HEK293 (cell line): ENCODE measurements at regions not wholly inside any gene's neighbourhood (a gene's known extent, or its start where the extent isn't known, plus 50 kb on each side); places are given as distances from the start of the nearest gene placed in this dataset.

Experiments used
- GLIS1 ChIP-seq: fragments of 450-650 bp; formaldehyde crosslinking; IDR thresholded peaks from 2 replicates; pipeline ENCODE4 v1.5.1; 2016; ENCODE audit warnings: missing biosample characterization, missing genetic modification characterization
- KLF16 ChIP-seq: fragments of 450-650 bp; formaldehyde crosslinking; IDR thresholded peaks from 2 replicates; pipeline ENCODE4 v1.5.1; 2017; ENCODE audit warnings: missing biosample characterization, missing genetic modification characterization
- OSR2 ChIP-seq: fragments of 450-650 bp; formaldehyde crosslinking; IDR thresholded peaks from 2 replicates; pipeline ENCODE4 v1.5.1; 2016; ENCODE audit warnings: missing biosample characterization, missing genetic modification characterization
- RBAK ChIP-seq: fragments of 450-650 bp; formaldehyde crosslinking; IDR thresholded peaks from 2 replicates; pipeline ENCODE4 v1.5.1; 2016; ENCODE audit warnings: missing biosample characterization, missing genetic modification characterization
- REPIN1 ChIP-seq: fragments of 450-650 bp; formaldehyde crosslinking; IDR thresholded peaks from 2 replicates; pipeline ENCODE4 v1.5.1; 2017; ENCODE audit warnings: missing biosample characterization, missing genetic modification characterization, low read depth
- SETDB1 ChIP-seq: IDR thresholded peaks from one replicate; pipeline ENCODE4 v1.6.1; 2017; ENCODE audit warnings: mild to moderate bottlenecking, low read length, moderate library complexity, mixed read lengths; ENCODE audit not compliant: insufficient read length
- TRIM28 ChIP-seq: IDR thresholded peaks from 2 replicates; pipeline ENCODE4 v1.6.1; 2011; ENCODE audit warnings: low read length, control low read depth, borderline replicate concordance
- YY2 ChIP-seq: fragments of 450-650 bp; formaldehyde crosslinking; IDR thresholded peaks from 2 replicates; pipeline ENCODE4 v1.5.1; 2016; ENCODE audit warnings: missing biosample characterization, missing genetic modification characterization
- ZFP69B ChIP-seq: fragments of 450-650 bp; formaldehyde crosslinking; IDR thresholded peaks from 2 replicates; pipeline ENCODE4 v1.5.1; 2016; ENCODE audit warnings: missing biosample characterization, missing genetic modification characterization
- ZNF10 ChIP-seq: fragments of 450-650 bp; formaldehyde crosslinking; IDR thresholded peaks from 2 replicates; pipeline ENCODE4 v1.5.1; 2017; ENCODE audit warnings: missing biosample characterization, missing genetic modification characterization
- ZNF112 ChIP-seq: fragments of 450-650 bp; formaldehyde crosslinking; IDR thresholded peaks from 2 replicates; pipeline ENCODE4 v1.5.0; 2017; ENCODE audit warnings: missing biosample characterization, missing genetic modification characterization
- ZNF132 ChIP-seq: fragments of 450-650 bp; formaldehyde crosslinking; IDR thresholded peaks from 2 replicates; pipeline ENCODE4 v1.5.1; 2017; ENCODE audit warnings: missing biosample characterization, missing genetic modification characterization, borderline replicate concordance
- ZNF248 ChIP-seq: fragments of 450-650 bp; formaldehyde crosslinking; IDR thresholded peaks from 2 replicates; pipeline ENCODE4 v1.5.1; 2017; ENCODE audit warnings: missing biosample characterization, missing genetic modification characterization
- ZNF324 ChIP-seq: fragments of 450-650 bp; formaldehyde crosslinking; IDR thresholded peaks from 2 replicates; pipeline ENCODE4 v1.5.1; 2016; ENCODE audit warnings: missing biosample characterization, missing genetic modification characterization
- ZNF335 ChIP-seq: fragments of 450-650 bp; formaldehyde crosslinking; conservative IDR thresholded peaks from 2 replicates; pipeline ENCODE4 v1.5.1; 2016; ENCODE audit warnings: missing biosample characterization, missing genetic modification characterization
- ZNF391 ChIP-seq: fragments of 450-650 bp; formaldehyde crosslinking; IDR thresholded peaks from 2 replicates; pipeline ENCODE4 v1.5.1; 2016; ENCODE audit warnings: low read depth, missing biosample characterization, missing genetic modification characterization, borderline replicate concordance
- ZNF433 ChIP-seq: fragments of 450-650 bp; formaldehyde crosslinking; IDR thresholded peaks from 2 replicates; pipeline ENCODE4 v1.5.1; 2016; ENCODE audit warnings: missing biosample characterization, missing genetic modification characterization, low read depth
- ZNF529 ChIP-seq: fragments of 450-650 bp; formaldehyde crosslinking; IDR thresholded peaks from 2 replicates; pipeline ENCODE4 v1.5.1; 2017; ENCODE audit warnings: missing genetic modification characterization, missing biosample characterization; ENCODE audit not compliant: insufficient replicate concordance
- ZNF626 ChIP-seq: fragments of 450-650 bp; sonication (Bioruptor Pico); formaldehyde crosslinking; IDR thresholded peaks from 2 replicates; pipeline ENCODE4 v1.5.1; 2018; ENCODE audit warnings: missing biosample characterization, missing genetic modification characterization, inconsistent platforms
- ZNF707 ChIP-seq: fragments of 450-650 bp; formaldehyde crosslinking; IDR thresholded peaks from 2 replicates; pipeline ENCODE4 v1.5.1; 2016; ENCODE audit warnings: missing biosample characterization, missing genetic modification characterization
- ZXDB ChIP-seq: fragments of 450-650 bp; formaldehyde crosslinking; IDR thresholded peaks from 2 replicates; pipeline ENCODE4 v1.5.1; 2016; ENCODE audit warnings: missing biosample characterization, missing genetic modification characterization
- TF ChIP-seq, protein P1 (sequence below): fragments of 450-650 bp; formaldehyde crosslinking; IDR thresholded peaks from 2 replicates; pipeline ENCODE4 v1.5.1; 2016; ENCODE audit warnings: missing biosample characterization, missing genetic modification characterization
- TF ChIP-seq, protein P2 (sequence below): fragments of 450-650 bp; formaldehyde crosslinking; IDR thresholded peaks from 2 replicates; pipeline ENCODE4 v1.5.1; 2016; ENCODE audit warnings: missing biosample characterization, missing genetic modification characterization
- TF ChIP-seq, protein P3 (sequence below): fragments of 450-650 bp; formaldehyde crosslinking; IDR thresholded peaks from 2 replicates; pipeline ENCODE4 v1.5.1; 2016; ENCODE audit warnings: missing biosample characterization, missing genetic modification characterization, borderline replicate concordance
- TF ChIP-seq, protein P4 (sequence below): sonication (generic); formaldehyde crosslinking; IDR thresholded peaks from 2 replicates; pipeline ENCODE4 v1.8.1; 2022; ENCODE audit warnings: mild to moderate bottlenecking, moderate library complexity, missing genetic modification reagents
- TF ChIP-seq, protein P5 (sequence below): fragments of 450-650 bp; formaldehyde crosslinking; IDR thresholded peaks from 2 replicates; pipeline ENCODE4 v1.5.1; 2016; ENCODE audit warnings: missing biosample characterization, missing genetic modification characterization
- TF ChIP-seq, protein P6 (sequence below): fragments of 450-650 bp; formaldehyde crosslinking; IDR thresholded peaks from 2 replicates; pipeline ENCODE4 v1.5.1; 2016; ENCODE audit warnings: missing biosample characterization, missing genetic modification characterization
- TF ChIP-seq, protein P7 (sequence below): fragments of 450-650 bp; formaldehyde crosslinking; IDR thresholded peaks from 2 replicates; pipeline ENCODE4 v1.5.1; 2016; ENCODE audit warnings: missing biosample characterization, missing genetic modification characterization

DNA sequence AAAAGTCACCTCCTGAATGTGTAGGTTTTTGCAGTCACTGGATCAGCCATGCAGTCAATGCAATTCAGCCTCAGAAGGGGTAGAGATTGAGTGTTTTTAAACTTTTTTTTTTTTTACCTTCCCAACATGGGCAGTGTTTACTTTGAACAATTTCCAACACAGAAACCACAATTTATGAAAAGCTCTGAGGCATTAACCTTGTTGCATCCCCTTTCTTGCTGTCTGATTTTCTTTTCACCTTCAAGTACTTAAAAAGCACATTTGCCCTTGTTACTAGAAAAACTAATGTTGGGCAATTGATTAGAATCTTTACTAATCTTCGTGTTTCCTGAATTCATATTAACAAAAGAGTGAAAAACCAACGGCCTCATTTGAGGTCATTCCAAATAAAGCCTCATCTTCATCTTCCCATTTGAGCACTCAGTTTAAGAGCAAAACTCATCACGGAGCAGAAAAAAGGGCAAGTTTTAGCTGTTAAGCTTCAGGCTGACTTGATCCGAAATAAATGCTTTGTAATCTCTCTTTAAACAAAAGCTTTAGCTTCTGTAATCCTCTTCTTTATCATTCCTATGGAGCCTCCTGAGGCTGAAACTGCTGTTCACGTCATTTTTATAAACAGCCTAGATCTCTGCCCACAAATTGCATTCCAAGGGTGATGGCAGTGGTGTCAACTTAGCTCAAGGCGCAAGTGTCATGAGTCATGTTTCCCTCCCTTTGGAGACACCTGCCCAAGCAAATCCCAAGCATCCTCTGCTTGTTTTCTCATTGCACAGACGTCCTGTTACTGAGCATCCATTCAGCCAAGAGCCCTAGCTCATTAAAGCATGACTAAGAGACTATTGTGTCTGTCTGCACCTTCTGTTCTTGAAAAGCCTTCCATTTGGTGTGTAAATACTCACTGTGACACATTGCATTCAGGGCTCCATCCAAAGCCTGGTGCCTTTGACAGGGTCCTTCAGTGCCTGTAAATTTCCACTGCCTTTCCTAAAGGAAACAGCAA, 107.7 kb downstream of the HNMT start (continued):
- TF ChIP-seq, protein P1, sequence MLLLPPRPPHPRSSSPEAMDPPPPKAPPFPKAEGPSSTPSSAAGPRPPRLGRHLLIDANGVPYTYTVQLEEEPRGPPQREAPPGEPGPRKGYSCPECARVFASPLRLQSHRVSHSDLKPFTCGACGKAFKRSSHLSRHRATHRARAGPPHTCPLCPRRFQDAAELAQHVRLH (tag by site-specific recombination): no peak
- TF ChIP-seq OSR2 (tag by site-specific recombination) (peak; percentile 74; the same call in 1 of the 2 replicates), YY2 (tag by site-specific recombination) (no peak), RBAK (no peak), ZFP69B (no peak), KLF16 (tag by site-specific recombination) (no peak), ZNF433 (tag by site-specific recombination) (no peak), ZNF10 (tag by site-specific recombination) (peak; percentile 56; the same call in 1 of the 2 replicates), TRIM28 (peak; percentile 68), ZNF626 (tag by site-specific recombination) (no peak), ZNF529 (tag by site-specific recombination) (no peak), ZNF248 (tag by site-specific recombination) (no peak), REPIN1 (no peak), ZNF391 (tag by site-specific recombination) (no peak), ZNF335 (tag by site-specific recombination) (peak; percentile 65; the same call in 1 of the 2 replicates), SETDB1 (peak; percentile 55), ZXDB (tag by site-specific recombination) (peak; percentile 89), ZNF112 (no peak), GLIS1 (tag by site-specific recombination) (0 out of 2 replicates have a peak, but pooled peaks have one; percentile 12), ZNF707 (no peak), ZNF324 (tag by site-specific recombination) (no peak; the same call in 1 of the 2 replicates), ZNF132 (tag by site-specific recombination) (no peak)
- TF ChIP-seq, protein P2, sequence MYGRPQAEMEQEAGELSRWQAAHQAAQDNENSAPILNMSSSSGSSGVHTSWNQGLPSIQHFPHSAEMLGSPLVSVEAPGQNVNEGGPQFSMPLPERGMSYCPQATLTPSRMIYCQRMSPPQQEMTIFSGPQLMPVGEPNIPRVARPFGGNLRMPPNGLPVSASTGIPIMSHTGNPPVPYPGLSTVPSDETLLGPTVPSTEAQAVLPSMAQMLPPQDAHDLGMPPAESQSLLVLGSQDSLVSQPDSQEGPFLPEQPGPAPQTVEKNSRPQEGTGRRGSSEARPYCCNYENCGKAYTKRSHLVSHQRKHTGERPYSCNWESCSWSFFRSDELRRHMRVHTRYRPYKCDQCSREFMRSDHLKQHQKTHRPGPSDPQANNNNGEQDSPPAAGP (tag by site-specific recombination): peak; percentile 94
- TF ChIP-seq, protein P3, sequence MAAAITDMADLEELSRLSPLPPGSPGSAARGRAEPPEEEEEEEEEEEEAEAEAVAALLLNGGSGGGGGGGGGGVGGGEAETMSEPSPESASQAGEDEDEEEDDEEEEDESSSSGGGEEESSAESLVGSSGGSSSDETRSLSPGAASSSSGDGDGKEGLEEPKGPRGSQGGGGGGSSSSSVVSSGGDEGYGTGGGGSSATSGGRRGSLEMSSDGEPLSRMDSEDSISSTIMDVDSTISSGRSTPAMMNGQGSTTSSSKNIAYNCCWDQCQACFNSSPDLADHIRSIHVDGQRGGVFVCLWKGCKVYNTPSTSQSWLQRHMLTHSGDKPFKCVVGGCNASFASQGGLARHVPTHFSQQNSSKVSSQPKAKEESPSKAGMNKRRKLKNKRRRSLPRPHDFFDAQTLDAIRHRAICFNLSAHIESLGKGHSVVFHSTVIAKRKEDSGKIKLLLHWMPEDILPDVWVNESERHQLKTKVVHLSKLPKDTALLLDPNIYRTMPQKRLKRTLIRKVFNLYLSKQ (tag by site-specific recombination): no peak
- TF ChIP-seq, protein P4, sequence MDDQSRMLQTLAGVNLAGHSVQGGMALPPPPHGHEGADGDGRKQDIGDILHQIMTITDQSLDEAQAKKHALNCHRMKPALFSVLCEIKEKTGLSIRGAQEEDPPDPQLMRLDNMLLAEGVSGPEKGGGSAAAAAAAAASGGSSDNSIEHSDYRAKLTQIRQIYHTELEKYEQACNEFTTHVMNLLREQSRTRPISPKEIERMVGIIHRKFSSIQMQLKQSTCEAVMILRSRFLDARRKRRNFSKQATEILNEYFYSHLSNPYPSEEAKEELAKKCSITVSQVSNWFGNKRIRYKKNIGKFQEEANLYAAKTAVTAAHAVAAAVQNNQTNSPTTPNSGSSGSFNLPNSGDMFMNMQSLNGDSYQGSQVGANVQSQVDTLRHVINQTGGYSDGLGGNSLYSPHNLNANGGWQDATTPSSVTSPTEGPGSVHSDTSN: no peak
- TF ChIP-seq, protein P5, sequence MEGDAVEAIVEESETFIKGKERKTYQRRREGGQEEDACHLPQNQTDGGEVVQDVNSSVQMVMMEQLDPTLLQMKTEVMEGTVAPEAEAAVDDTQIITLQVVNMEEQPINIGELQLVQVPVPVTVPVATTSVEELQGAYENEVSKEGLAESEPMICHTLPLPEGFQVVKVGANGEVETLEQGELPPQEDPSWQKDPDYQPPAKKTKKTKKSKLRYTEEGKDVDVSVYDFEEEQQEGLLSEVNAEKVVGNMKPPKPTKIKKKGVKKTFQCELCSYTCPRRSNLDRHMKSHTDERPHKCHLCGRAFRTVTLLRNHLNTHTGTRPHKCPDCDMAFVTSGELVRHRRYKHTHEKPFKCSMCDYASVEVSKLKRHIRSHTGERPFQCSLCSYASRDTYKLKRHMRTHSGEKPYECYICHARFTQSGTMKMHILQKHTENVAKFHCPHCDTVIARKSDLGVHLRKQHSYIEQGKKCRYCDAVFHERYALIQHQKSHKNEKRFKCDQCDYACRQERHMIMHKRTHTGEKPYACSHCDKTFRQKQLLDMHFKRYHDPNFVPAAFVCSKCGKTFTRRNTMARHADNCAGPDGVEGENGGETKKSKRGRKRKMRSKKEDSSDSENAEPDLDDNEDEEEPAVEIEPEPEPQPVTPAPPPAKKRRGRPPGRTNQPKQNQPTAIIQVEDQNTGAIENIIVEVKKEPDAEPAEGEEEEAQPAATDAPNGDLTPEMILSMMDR (tag by site-specific recombination): no peak
- TF ChIP-seq, protein P6, sequence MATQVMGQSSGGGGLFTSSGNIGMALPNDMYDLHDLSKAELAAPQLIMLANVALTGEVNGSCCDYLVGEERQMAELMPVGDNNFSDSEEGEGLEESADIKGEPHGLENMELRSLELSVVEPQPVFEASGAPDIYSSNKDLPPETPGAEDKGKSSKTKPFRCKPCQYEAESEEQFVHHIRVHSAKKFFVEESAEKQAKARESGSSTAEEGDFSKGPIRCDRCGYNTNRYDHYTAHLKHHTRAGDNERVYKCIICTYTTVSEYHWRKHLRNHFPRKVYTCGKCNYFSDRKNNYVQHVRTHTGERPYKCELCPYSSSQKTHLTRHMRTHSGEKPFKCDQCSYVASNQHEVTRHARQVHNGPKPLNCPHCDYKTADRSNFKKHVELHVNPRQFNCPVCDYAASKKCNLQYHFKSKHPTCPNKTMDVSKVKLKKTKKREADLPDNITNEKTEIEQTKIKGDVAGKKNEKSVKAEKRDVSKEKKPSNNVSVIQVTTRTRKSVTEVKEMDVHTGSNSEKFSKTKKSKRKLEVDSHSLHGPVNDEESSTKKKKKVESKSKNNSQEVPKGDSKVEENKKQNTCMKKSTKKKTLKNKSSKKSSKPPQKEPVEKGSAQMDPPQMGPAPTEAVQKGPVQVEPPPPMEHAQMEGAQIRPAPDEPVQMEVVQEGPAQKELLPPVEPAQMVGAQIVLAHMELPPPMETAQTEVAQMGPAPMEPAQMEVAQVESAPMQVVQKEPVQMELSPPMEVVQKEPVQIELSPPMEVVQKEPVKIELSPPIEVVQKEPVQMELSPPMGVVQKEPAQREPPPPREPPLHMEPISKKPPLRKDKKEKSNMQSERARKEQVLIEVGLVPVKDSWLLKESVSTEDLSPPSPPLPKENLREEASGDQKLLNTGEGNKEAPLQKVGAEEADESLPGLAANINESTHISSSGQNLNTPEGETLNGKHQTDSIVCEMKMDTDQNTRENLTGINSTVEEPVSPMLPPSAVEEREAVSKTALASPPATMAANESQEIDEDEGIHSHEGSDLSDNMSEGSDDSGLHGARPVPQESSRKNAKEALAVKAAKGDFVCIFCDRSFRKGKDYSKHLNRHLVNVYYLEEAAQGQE (tag by site-specific recombination): no peak
- TF ChIP-seq, protein P7, sequence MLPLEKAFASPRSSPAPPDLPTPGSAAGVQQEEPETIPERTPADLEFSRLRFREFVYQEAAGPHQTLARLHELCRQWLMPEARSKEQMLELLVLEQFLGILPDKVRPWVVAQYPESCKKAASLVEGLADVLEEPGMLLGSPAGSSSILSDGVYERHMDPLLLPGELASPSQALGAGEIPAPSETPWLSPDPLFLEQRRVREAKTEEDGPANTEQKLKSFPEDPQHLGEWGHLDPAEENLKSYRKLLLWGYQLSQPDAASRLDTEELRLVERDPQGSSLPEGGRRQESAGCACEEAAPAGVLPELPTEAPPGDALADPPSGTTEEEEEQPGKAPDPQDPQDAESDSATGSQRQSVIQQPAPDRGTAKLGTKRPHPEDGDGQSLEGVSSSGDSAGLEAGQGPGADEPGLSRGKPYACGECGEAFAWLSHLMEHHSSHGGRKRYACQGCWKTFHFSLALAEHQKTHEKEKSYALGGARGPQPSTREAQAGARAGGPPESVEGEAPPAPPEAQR (tag by site-specific recombination): no peak
